SU-DHL-6 (cell line): ENCODE measurements at regions not wholly inside any gene's neighbourhood (a gene's known extent, or its start where the extent isn't known, plus 50 kb on each side); places are given as distances from the start of the nearest gene placed in this dataset.

Experiments used
- CTCF ChIP-seq: fragments of 200-600 bp; sonication (generic); IDR thresholded peaks from one replicate; pipeline ENCODE4 v1.5.1; 2017; ENCODE audit warnings: antibody characterized with exemption, mild to moderate bottlenecking, low read length, moderate library complexity; ENCODE audit not compliant: insufficient read depth, poor library complexity, severe bottlenecking
- EZH2phosphoT487 ChIP-seq: fragments of 200-600 bp; sonication (generic), shearing (Covaris generic); conservative IDR thresholded peaks from 2 replicates; pipeline ENCODE4 v1.6.1; 2018; ENCODE audit warnings: mild to moderate bottlenecking, antibody characterized with exemption, low read length, moderate library complexity, mixed read lengths

- no peak for TF ChIP-seq CTCF
- no peak for TF ChIP-seq EZH2phosphoT487
Observed at GRCh38 chr10:98318861-98319260, 50.9 kb upstream of the LOXL4 start.
